Non-pigmented ciliary epithelial cell (primary cell): ENCODE measurements at regions not wholly inside any gene's neighbourhood (a gene's known extent, or its start where the extent isn't known, plus 50 kb on each side); places are given as distances from the start of the nearest gene placed in this dataset.
"Not testable (repeated sequence)": the region's sequence is repeated elsewhere in the genome, so short reads cannot be mapped to it uniquely, and the experiment has no call there.

Experiments used
- DNase-seq: peaks from one replicate; pipeline ENCODE4 v3.0.0-alpha.2; 2010; ENCODE audit warnings: low read depth

DNA sequence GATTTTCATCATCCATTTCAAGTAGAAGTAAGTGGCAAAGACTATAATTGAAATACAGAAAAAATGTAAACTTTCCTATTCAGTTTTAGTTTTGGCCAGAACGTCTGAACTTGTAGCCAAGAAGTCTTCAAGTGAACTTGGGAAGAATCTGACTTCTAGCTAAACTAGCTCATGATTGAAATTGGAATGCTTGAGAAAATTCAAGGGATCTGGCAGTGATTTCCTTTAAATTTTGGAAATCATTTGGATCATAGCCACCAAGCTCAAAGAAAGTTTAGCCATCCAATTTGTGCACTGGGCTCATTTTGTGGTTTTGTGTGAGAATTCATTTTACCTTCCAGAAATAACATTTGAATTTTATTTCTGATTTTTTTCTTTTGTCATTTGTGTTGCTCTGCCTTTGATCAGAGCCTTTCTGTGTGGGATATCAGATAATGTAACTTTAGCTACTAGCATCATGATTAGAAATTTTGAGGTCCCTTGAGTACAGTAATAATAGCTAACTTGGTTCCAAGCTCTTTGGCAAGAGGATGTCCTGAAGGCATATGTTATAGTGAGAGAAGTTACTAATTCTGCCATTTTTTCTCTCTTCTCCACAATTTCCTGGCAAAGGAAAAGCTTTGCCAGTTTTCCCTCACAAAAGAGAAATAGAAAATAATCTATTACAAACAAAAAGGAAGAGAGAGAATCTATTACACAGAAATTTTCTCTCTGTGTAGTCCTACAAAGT lies 2123.7 kb upstream of the RAG2 start:
- DNase-seq, result no peak

DNA sequence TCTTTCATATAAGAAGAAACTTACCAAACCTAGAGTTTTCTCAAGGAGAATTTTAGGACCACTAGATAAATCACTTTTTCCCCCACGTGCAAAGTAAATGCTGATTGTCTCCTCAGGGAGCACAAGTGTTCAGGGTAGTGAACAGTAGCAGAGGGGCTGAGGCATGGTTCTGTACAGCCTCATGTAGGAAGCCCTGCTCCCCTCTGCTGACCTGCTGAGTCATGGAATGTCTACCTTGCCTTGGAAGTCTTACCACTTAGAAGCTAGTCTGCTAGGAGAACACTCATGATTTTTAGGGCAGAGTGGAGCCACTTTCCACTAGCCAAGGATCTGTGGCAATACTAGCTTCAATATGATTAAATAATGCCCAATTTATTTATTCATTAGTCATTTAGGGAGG lies 2120.6 kb upstream of the RAG2 start:
- DNase-seq, result no peak

DNA sequence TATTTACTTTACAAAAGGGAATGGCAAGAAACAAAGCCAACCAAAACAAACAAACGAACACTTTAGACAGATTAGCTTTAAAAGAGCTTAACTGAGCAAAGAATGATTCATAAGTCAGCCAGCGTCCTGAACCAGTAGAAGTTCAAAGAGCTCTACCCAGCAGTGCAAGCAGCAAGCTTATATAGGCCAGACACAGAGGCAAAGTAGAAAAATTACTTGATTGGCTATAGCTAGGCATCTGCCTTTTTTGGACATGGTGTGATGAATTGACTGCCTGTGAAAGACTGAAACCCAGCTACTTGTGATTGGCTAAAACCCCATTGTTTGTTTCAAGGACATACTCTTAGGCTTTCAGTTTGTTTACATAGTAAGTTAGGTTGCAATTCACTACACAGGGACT lies 2120.0 kb upstream of the RAG2 start:
- DNase-seq, result no peak

DNA sequence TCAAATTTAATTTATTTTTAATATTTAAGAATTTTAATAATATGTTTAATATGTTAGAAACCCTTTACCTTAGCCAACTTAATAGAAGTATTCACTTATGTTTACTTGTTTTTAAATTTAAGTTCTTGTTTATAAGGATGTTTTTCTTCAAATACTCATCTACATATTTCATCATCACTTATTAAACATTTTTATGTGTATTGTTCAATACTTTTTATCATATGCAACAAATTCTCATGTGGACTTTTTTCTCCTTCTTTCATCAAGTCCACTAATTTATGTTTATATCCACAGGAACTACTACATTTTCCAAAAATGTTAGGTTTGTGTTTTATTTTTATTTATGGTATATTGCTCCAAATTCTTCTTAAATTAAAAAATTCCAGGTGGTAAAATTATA lies 2113.1 kb upstream of the RAG2 start:
- no peak for DNase-seq

DNA sequence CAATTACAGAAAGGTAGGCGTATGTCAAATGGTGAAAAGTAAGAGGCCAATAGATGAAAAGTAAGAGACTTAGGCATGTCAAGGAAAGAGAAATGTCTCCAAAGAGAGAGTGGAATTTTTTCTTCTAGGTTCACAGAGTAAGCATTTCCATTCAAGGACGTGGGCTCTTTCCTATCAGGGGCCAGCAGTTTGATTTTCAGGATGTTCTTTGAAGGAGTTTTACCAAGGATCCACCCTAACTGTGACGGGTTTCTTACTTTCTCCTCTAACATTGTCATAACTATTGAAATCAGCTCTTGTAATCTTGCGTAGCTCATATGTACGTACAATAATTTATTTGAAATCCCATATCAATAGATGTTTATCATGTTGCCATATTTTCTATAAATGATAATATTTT lies 2112.2 kb upstream of the RAG2 start:
- no peak for DNase-seq

DNA sequence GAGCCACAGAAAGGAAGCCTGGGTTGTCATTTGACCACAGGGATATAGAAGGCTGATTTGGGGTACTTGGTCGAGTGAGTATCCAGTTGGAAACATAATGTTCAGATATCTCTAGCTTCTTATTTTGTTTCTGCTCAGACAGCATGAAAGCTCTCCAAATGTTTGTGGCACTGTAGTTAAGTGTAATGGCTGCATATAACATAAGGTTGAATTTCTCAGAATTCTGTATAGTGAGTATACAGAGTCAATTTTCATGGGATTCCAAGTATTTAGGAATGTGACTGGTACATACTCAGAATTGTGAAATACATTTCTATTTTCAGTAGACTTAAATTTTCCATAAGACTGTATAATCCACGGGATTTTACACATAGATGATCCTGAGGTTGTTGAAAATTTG lies 2102.1 kb upstream of the RAG2 start:
- no peak for DNase-seq

GRCh38 chr11:38693306-38693705 lies 2095.3 kb upstream of the RAG2 start:
- no peak for DNase-seq

DNA sequence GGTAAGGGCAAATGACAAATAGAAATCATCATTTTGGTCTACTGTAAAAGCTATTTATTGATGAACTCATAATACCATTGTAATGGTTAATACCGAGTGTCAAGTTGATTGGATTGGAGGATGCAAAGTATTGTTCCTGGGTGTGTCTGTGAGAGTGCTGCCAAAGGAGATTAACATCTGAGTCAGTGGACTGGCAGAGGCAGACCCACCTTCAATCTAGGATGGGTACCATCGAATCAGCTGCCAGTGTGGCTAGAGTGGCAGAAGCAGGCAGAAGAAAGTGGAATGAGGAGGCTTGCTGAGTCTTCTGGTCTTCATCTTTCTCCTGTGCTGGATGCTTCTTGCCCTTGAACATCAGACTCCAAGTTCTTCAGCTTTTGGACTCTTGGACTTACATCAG lies 2092.2 kb upstream of the RAG2 start:
- DNase-seq, result not testable (repeated sequence)

DNA sequence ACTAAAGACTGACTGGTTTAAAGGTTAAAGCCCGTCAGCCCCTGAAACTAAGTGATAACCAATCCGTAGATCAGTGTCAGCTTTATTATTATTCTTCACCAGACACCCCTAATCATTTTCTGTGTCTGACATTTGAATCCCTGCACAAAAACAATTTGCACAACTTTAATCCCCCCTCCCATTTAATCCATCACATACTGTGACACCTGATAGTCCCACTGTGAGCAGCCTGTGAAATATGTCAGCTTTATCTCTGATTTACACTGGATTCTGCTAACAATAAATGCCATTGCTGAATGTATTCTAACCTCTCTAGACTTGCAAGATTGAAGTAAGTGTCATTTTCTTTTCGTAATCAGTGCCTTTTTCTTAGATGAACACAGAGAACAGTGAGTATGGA lies 2089.0 kb upstream of the RAG2 start:
- DNase-seq, result no peak

- DNase-seq, result no peak
These were observed 2085.4 kb upstream of the RAG2 start for GRCh38 chr11:38683484-38683883.

- DNase-seq, result no peak
These were observed 2082.7 kb upstream of the RAG2 start for GRCh38 chr11:38680746-38681145.

- no peak for DNase-seq
These were observed 2082.1 kb upstream of the RAG2 start for GRCh38 chr11:38680166-38680565.

- DNase-seq, result no peak
These were observed 2074.4 kb upstream of the RAG2 start for GRCh38 chr11:38672445-38672844.

DNA sequence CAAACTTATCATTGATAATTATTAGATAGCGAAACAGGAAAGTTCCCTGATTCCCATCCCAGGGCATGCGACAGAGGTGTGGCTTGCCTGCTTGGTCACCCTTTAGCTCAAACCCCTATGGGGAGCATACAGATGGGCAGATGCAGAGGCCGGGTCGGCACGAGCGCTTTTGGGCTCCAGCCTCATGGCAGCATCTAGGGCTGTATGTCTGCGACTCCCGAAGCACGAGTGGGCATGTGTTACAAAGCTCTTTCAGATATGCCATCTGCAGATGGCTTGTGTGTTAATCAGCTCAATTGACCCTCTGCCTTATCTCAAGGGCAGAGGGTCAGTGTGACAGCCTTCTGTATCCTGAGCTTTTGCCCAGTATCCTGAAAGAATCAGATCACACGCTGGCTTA lies 2069.3 kb upstream of the RAG2 start:
- DNase-seq, result no peak

- no peak for DNase-seq
These were observed 2050.6 kb upstream of the RAG2 start for GRCh38 chr11:38648604-38649003.

DNA sequence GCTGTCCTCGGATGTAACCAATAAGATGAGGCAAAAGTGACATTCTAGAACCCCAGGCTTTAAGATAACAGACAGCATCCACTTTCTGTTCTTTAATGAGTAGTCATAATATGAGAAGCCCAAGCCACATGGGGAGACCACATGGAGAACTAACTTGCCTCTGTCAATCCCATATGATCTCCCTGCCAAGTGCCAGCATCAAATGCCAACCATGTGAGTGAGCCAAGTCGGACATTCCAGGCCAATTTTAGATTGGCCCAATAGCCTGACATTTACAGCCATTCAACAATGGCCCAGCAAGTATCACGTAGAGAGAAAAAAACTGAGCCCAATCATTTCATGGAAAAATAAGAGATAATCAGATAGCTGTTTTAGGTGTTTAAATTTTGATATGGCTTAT lies 2048.3 kb upstream of the RAG2 start:
- DNase-seq, result no peak

GRCh38 chr11:38640854-38641253 lies 2042.8 kb upstream of the RAG2 start:
- DNase-seq, result no peak

- DNase-seq, result no peak
These were observed 2014.7 kb upstream of the RAG2 start for GRCh38 chr11:38612701-38613100.

DNA sequence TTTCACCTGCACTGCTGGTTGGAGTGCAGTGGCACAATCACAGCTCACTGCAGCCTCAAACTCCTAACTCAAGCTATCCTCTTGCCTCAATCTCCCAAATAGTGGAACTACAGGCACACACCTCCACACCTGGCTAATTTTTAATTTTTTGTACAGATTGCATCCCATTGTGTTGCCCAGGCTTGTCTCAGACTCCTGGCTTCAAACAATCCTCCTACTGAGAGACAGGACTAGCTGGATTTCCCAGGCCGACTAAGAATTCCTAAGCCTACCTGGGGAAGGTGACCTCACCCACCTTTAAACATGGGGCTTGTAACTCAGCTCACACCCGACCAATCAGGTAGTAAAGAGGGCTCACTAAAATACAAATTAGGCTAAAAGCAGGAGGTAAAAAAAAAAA lies 2003.3 kb upstream of the RAG2 start:
- not testable (repeated sequence) for DNase-seq

DNA sequence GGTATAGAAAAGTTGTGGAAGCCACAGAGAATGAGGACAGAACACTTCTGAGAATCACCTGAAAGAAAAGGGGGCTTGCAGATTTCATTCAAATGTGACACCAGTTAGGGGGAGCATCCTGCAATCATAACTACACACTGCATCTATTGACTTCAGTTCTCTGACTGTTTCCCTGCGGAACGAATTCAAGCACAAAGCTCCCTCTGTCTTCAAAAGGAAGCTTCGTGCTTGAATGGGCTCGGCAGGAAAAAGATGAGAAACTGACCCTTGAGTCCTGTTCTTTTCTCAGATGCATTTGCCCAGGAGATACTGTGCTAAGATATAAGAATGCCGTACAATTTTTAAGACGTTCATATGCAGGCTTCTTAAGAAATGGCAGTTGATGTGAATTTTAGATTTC lies 2000.4 kb upstream of the RAG2 start:
- no peak for DNase-seq

DNA sequence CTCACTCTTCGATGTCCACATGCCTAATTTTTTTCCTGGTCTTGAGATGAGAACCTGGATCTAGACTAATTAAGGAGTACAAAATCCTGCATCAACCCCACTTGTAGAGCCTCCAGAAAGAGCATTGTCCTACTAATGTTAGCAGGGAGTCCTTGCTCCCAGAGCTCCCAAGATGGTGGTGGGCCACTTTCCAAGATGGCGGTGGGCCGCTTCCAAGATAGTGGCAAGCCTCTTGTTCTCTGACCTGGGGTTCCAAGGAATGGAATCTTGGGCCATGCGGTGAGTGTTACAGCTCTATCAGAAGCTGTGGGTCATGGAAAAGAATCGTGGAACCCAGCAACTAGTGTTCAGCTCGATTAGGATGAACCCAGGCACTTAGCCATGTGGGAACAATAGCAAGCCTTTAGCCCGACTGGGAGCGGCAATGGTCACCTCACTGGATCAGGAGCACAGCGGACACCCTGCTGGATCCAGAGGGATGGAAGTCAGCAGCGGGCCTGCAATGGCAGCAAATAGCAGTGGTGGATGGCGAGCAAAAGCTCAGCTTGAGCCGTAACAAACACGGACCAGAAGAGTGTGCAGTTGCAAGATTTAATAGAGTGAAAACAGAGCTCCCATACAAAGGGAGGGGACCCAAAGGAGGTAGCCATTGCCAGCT lies 1997.5 kb upstream of the RAG2 start:
- DNase-seq, result not testable (repeated sequence)

- no peak for DNase-seq
These were observed 1996.9 kb upstream of the RAG2 start for GRCh38 chr11:38594895-38595294.

DNA sequence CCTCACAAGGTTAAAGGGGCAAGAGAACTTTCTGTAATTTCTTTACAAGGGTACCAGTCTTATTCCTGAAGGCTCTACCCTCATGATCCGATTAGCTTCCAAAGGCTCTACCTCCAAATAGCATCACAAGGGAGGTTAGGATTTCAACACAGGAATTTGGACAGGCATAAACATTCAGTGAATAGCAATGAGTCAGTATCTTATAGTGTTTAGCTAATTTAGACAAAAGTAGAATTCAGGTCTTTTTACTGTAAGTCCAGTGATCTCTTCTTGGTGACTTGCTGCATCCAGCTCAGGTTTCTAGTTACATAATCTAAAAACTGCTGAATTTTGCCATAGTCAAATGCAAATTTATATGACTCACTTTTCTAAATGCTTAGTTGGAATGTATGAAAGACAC lies 1995.6 kb upstream of the RAG2 start:
- DNase-seq, result no peak

DNA sequence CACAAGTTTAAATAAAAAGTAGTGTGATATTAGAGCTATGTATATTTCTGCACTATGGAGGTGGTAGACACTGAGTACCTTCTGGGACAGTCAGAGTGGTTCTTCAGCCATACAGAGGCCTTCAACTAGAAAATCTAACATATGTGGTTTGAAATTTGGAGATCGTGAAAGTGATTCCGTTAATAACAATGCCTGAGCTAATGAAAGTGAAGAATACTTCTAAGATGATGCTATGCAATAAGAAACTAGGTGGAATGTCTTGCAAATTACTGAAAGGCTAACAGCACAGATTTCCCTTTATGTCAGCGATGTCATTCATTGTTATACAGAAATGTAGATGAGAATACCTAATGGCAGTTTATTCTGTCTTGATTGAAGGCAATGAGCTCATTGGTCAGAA lies 1984.7 kb upstream of the RAG2 start:
- DNase-seq, result no peak
